GM23338 (cell line): ENCODE measurements at regions not wholly inside any gene's neighbourhood (a gene's known extent, or its start where the extent isn't known, plus 50 kb on each side); places are given as distances from the start of the nearest gene placed in this dataset.
"Not testable (repeated sequence)": the region's sequence is repeated elsewhere in the genome, so short reads cannot be mapped to it uniquely, and the experiment has no call there.

Experiments
- ATAC-seq: fragments of 200-7000 bp; cut with Tn5 transposase; 3 replicates; pipeline ENCODE4 v1.9.1; 2020
- DNase-seq: peaks from one replicate; pipeline ENCODE4 v3.0.0-alpha.2; 2015; ENCODE audit warnings: low spot score
- H2AFZ ChIP-seq: fragments of 200-600 bp; sonication (generic); 2 replicates; pipeline ENCODE4 v1.8.0; 2016; ENCODE audit warnings: antibody characterized with exemption, mild to moderate bottlenecking, moderate library complexity
- H3F3A ChIP-seq: fragments of 200-600 bp; sonication (generic); replicated peaks from 2 replicates; pipeline ENCODE4 v1.8.0; 2017; ENCODE audit warnings: antibody characterized with exemption, mixed run types, low read depth
- H3K27ac ChIP-seq: fragments of 200-600 bp; sonication (generic); 2 replicates; pipeline ENCODE4 v1.6.1; 2016; ENCODE audit warnings: low read depth
- H3K27me3 ChIP-seq: fragments of 200-600 bp; sonication (generic); 2 replicates; pipeline ENCODE4 v1.8.0; 2016; ENCODE audit warnings: mild to moderate bottlenecking, mixed run types, moderate library complexity; ENCODE audit not compliant: insufficient read depth
- H3K36me3 ChIP-seq: fragments of 200-600 bp; sonication (generic); 2 replicates; pipeline ENCODE4 v1.8.0; 2016; ENCODE audit warnings: mild to moderate bottlenecking; ENCODE audit not compliant: insufficient read depth
- H3K4me1 ChIP-seq: fragments of 200-600 bp; sonication (generic); 2 replicates; pipeline ENCODE4 v1.8.0; 2016; ENCODE audit warnings: mild to moderate bottlenecking, moderate library complexity; ENCODE audit not compliant: insufficient read depth
- H3K4me2 ChIP-seq: fragments of 200-600 bp; sonication (generic); 2 replicates; pipeline ENCODE4 v1.7.1; 2017; ENCODE audit warnings: mixed run types
- H3K4me3 ChIP-seq: fragments of 200-600 bp; sonication (generic); 2 replicates; pipeline ENCODE4 v1.6.1; 2016; ENCODE audit warnings: mixed run types
- H3K79me2 ChIP-seq: fragments of 200-600 bp; sonication (generic); replicated peaks from 2 replicates; pipeline ENCODE4 v1.8.0; 2017; ENCODE audit warnings: mild to moderate bottlenecking; ENCODE audit not compliant: insufficient read depth
- H3K9me2 ChIP-seq: fragments of 200-600 bp; sonication (generic); 2 replicates; pipeline ENCODE4 v1.8.0; 2017; ENCODE audit not compliant: insufficient read depth
- H4K20me1 ChIP-seq: fragments of 200-600 bp; sonication (generic); replicated peaks from 2 replicates; pipeline ENCODE4 v1.8.0; 2017; ENCODE audit warnings: mild to moderate bottlenecking; ENCODE audit not compliant: insufficient read depth
- H3K27ac Mint-ChIP-seq: 2 replicates; pipeline ENCODE4 v1.8.0; 2020; ENCODE audit warnings: inconsistent platforms, mild to moderate bottlenecking, moderate library complexity, mixed read lengths
- H3K27me3 Mint-ChIP-seq: 3 replicates; pipeline ENCODE4 v1.8.0; 2022; ENCODE audit warnings: low read depth, mild to moderate bottlenecking, moderate library complexity, mixed read lengths, inconsistent platforms; ENCODE audit not compliant: insufficient read depth, poor library complexity
- H3K36me3 Mint-ChIP-seq: 3 replicates; pipeline ENCODE4 v1.8.0; 2021; ENCODE audit warnings: low read depth, mild to moderate bottlenecking, inconsistent platforms, moderate library complexity, mixed read lengths
- H3K4me1 Mint-ChIP-seq: 3 replicates; pipeline ENCODE4 v1.8.0; 2020; ENCODE audit warnings: mild to moderate bottlenecking, inconsistent platforms, mixed read lengths
- H3K4me3 Mint-ChIP-seq: 3 replicates; pipeline ENCODE4 v1.8.0; 2021; ENCODE audit warnings: moderate library complexity, mild to moderate bottlenecking, inconsistent platforms, mixed read lengths
- H3K9me3 Mint-ChIP-seq: 3 replicates; pipeline ENCODE4 v1.8.0; 2020; ENCODE audit warnings: moderate library complexity, mild to moderate bottlenecking, inconsistent platforms, mixed read lengths
- CTCF ChIP-seq, 2 experiments: fragments of 200-600 bp in 1 of 2; sonication (generic) in 1 of 2; conservative IDR thresholded peaks; 2 replicates each; pipeline versions ENCODE4 v1.5.1 to v1.6.1; 2016 to 2017; ENCODE audit warnings: antibody characterized with exemption in 2 of 2, low read depth in 2 of 2, mild to moderate bottlenecking in 2 of 2, moderate library complexity in 1 of 2
- ETS1 ChIP-seq: IDR thresholded peaks from 2 replicates; pipeline ENCODE4 v1.6.1; 2016; ENCODE audit warnings: antibody characterized with exemption
- EZH2phosphoT487 ChIP-seq: fragments of 200-600 bp; sonication (generic); IDR thresholded peaks from one replicate; pipeline ENCODE4 v1.8.1; 2018; ENCODE audit warnings: antibody characterized with exemption; ENCODE audit not compliant: unreplicated experiment
- JUNB ChIP-seq: IDR thresholded peaks from one replicate; pipeline ENCODE4 v1.6.1; 2016; ENCODE audit warnings: antibody characterized with exemption; ENCODE audit not compliant: unreplicated experiment
- NANOG ChIP-seq: IDR thresholded peaks from 2 replicates; pipeline ENCODE4 v1.6.1; 2016; ENCODE audit warnings: antibody characterized with exemption, borderline replicate concordance
- STAT1 ChIP-seq: IDR thresholded peaks from one replicate; pipeline ENCODE4 v1.6.1; 2016; ENCODE audit warnings: antibody characterized with exemption; ENCODE audit not compliant: unreplicated experiment
- ZNF462 ChIP-seq: fragments of 250-450 bp; sonication (Bioruptor Pico); IDR thresholded peaks from 2 replicates; pipeline ENCODE4 v1.5.0; 2020; ENCODE audit warnings: mild to moderate bottlenecking, moderate library complexity

GRCh38 chr4:69408451-69408850, 87.3 kb downstream of the UGT2B4 start:
- no peak for TF ChIP-seq CTCF (conservative IDR thresholded peaks at IDR 0.05; ENCODE audit: low read depth in 2 of 2)
- no peak for TF ChIP-seq ZNF462
- TF ChIP-seq JUNB, result no peak
- no peak for TF ChIP-seq STAT1
- no peak for TF ChIP-seq NANOG
- TF ChIP-seq ETS1, result no peak
- TF ChIP-seq EZH2phosphoT487, result no peak
- H3K27me3 ChIP-seq, result no peaks in the 10 kb centered on the region
- no peak overlapping the region for H3K27ac ChIP-seq
- no peak for ATAC-seq
- no peaks in the 10 kb centered on the region for H4K20me1 ChIP-seq
- H3K4me1 Mint-ChIP-seq, result peaks cover 4% of the 10 kb centered on the region; the same call in 1 of the 3 replicates
- no peaks in the 10 kb centered on the region for H3K36me3 Mint-ChIP-seq
- no peaks in the 10 kb centered on the region for H3F3A ChIP-seq
- H2AFZ ChIP-seq, result no peak overlapping the region
- no peaks in the 10 kb centered on the region for H3K79me2 ChIP-seq
- no peaks in the 10 kb centered on the region for H3K36me3 ChIP-seq
- no peaks in the 10 kb centered on the region for H3K9me3 Mint-ChIP-seq
- H3K9me2 ChIP-seq, result no peaks in the 10 kb centered on the region; the same call in 1 of the 2 replicates
- H3K4me1 ChIP-seq, result no peaks in the 10 kb centered on the region
- H3K27me3 Mint-ChIP-seq, result no peaks in the 10 kb centered on the region
- no peak overlapping the region for H3K4me2 ChIP-seq
- H3K4me3 Mint-ChIP-seq, result no peak overlapping the region
- DNase-seq, result no peak
- no peak overlapping the region for H3K27ac Mint-ChIP-seq
- no peak overlapping the region for H3K4me3 ChIP-seq

- not testable (repeated sequence) for H3K4me1 Mint-ChIP-seq, H3K4me2 ChIP-seq, H3K4me1 ChIP-seq, H3K36me3 Mint-ChIP-seq, H3K27me3 Mint-ChIP-seq, H3K36me3 ChIP-seq, H3K4me3 Mint-ChIP-seq, H3K27ac Mint-ChIP-seq, H3K79me2 ChIP-seq, H3K9me2 ChIP-seq, H4K20me1 ChIP-seq, H3K27me3 ChIP-seq, ATAC-seq, H3F3A ChIP-seq, H3K4me3 ChIP-seq, H3K9me3 Mint-ChIP-seq, H3K27ac ChIP-seq, DNase-seq, H2AFZ ChIP-seq
These were observed 83.7 kb downstream of the UGT2B4 start for GRCh38 chr4:69411981-69412380.

GRCh38 chr4:69424722-69425121, 71.0 kb downstream of the UGT2B4 start:
- not testable (repeated sequence) for ATAC-seq, H3K4me1 ChIP-seq, H3F3A ChIP-seq, H3K4me1 Mint-ChIP-seq, H3K27ac ChIP-seq, DNase-seq, H2AFZ ChIP-seq, H3K4me3 Mint-ChIP-seq, H3K9me2 ChIP-seq, H4K20me1 ChIP-seq, H3K4me2 ChIP-seq, H3K27me3 Mint-ChIP-seq, H3K27ac Mint-ChIP-seq, H3K27me3 ChIP-seq, H3K36me3 ChIP-seq, H3K79me2 ChIP-seq, H3K4me3 ChIP-seq
- H3K9me3 Mint-ChIP-seq, result peaks cover 15% of the 10 kb centered on the region
- H3K36me3 Mint-ChIP-seq, result peaks cover 13% of the 10 kb centered on the region; the same call in 1 of the 3 replicates
